ENCODE measurements at regions not wholly inside any gene's neighbourhood (a gene's known extent, or its start where the extent isn't known, plus 50 kb on each side); places are given as distances from the start of the nearest gene placed in this dataset.

DNA sequence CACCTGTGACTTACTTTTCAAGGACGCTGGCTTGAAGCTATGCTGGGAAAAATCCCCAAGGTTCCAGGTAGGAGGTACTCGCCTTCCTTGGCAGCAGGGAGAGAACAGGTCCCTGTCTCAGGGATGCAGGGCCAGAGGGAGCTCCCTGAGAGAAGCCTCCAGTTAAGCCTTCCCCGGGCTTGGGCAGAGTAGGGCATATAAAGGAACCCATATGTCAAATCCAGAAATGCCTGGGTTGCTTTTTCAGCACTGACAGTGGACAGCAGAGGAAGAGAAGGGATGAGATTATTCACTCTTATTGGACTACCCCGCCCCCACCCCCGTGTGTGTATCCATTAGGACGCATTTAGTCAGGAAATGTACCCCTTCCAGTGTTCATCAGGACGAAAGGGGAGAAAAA is 89.3 kb upstream of the TEX51 start:
- H3K9me3 ChIP-seq (ENCODE audit: insufficient read depth, low read length): no peaks in the 10 kb centered on the region
- no peak overlapping the region for H2AFZ ChIP-seq (ENCODE audit: low read depth, low read length)
- no peaks in the 10 kb centered on the region for H3K79me2 ChIP-seq (ENCODE audit: low read length)
- no peak overlapping the region for H3K27ac ChIP-seq (ENCODE audit: low read length)
- no peaks in the 10 kb centered on the region for H4K20me1 ChIP-seq (ENCODE audit: insufficient read depth, low read length)
- H3K9ac ChIP-seq (ENCODE audit: low read length): no peak overlapping the region
- H3K4me3 ChIP-seq (ENCODE audit: low read length): no peak overlapping the region
- H3K4me2 ChIP-seq (ENCODE audit: low read length): no peak overlapping the region
- no peaks in the 10 kb centered on the region for H3K27me3 ChIP-seq (ENCODE audit: low read depth, low read length)
- H3K4me1 ChIP-seq (ENCODE audit: low read length): no peaks in the 10 kb centered on the region
- TF ChIP-seq EZH2phosphoT487 (IDR thresholded peaks at IDR 0.05; ENCODE audit: low read depth) (no peak), CTCF (IDR thresholded peaks at IDR 0.05; ENCODE audit: low read depth, low read length) (no peak)
- no peaks in the 10 kb centered on the region for H3K36me3 ChIP-seq (replicated peaks; ENCODE audit: low read depth, low read length)

- H3K36me3 ChIP-seq (replicated peaks; ENCODE audit: low read depth, low read length): no peaks in the 10 kb centered on the region
- no peak overlapping the region for H3K4me3 ChIP-seq (ENCODE audit: low read length)
- H2AFZ ChIP-seq (ENCODE audit: low read depth, low read length): no peak overlapping the region
- TF ChIP-seq EZH2phosphoT487 (IDR thresholded peaks at IDR 0.05; ENCODE audit: low read depth) (no peak), CTCF (IDR thresholded peaks at IDR 0.05; ENCODE audit: low read depth, low read length) (no peak)
- H4K20me1 ChIP-seq (ENCODE audit: insufficient read depth, low read length): no peaks in the 10 kb centered on the region
- H3K9ac ChIP-seq (ENCODE audit: low read length): no peak overlapping the region
- H3K79me2 ChIP-seq (ENCODE audit: low read length): no peaks in the 10 kb centered on the region
- no peak overlapping the region for H3K4me2 ChIP-seq (ENCODE audit: low read length)
- H3K27me3 ChIP-seq (ENCODE audit: low read depth, low read length): peaks cover 6% of the 10 kb centered on the region; the same call in 1 of the 2 replicates
- no peak overlapping the region for H3K27ac ChIP-seq (ENCODE audit: low read length)
- no peaks in the 10 kb centered on the region for H3K4me1 ChIP-seq (ENCODE audit: low read length)
- no peaks in the 10 kb centered on the region for H3K9me3 ChIP-seq (ENCODE audit: insufficient read depth, low read length)
These were observed 88.7 kb upstream of the TEX51 start for GRCh38 chr2:126810001-126810400.

GRCh38 chr2:126811101-126811500 is 87.6 kb upstream of the TEX51 start:
- TF ChIP-seq EZH2phosphoT487 (IDR thresholded peaks at IDR 0.05; ENCODE audit: low read depth) (no peak), CTCF (IDR thresholded peaks at IDR 0.05; ENCODE audit: low read depth, low read length) (no peak)
- Histone ChIP-seq H3K4me1 (ENCODE audit: low read length) (no peaks in the 10 kb centered on the region), H3K79me2 (ENCODE audit: low read length) (no peaks in the 10 kb centered on the region), H3K4me3 (ENCODE audit: low read length) (no peak overlapping the region), H3K27ac (ENCODE audit: low read length) (no peak overlapping the region), H4K20me1 (ENCODE audit: insufficient read depth, low read length) (no peaks in the 10 kb centered on the region), H3K9me3 (ENCODE audit: insufficient read depth, low read length) (no peaks in the 10 kb centered on the region), H2AFZ (ENCODE audit: low read depth, low read length) (no peak overlapping the region), H3K9ac (ENCODE audit: low read length) (no peak overlapping the region), H3K36me3 (replicated peaks; ENCODE audit: low read depth, low read length) (no peaks in the 10 kb centered on the region), H3K4me2 (ENCODE audit: low read length) (no peak overlapping the region), H3K27me3 (ENCODE audit: low read depth, low read length) (peaks cover 6% of the 10 kb centered on the region; the same call in 1 of the 2 replicates)

- Histone ChIP-seq H3K4me2 (ENCODE audit: low read length) (no peak overlapping the region), H4K20me1 (ENCODE audit: insufficient read depth, low read length) (no peaks in the 10 kb centered on the region), H3K9ac (ENCODE audit: low read length) (no peak overlapping the region), H2AFZ (ENCODE audit: low read depth, low read length) (no peak overlapping the region), H3K79me2 (ENCODE audit: low read length) (no peaks in the 10 kb centered on the region), H3K27me3 (ENCODE audit: low read depth, low read length) (peaks cover 6% of the 10 kb centered on the region), H3K9me3 (ENCODE audit: insufficient read depth, low read length) (no peaks in the 10 kb centered on the region), H3K4me3 (ENCODE audit: low read length) (no peak overlapping the region), H3K27ac (ENCODE audit: low read length) (no peak overlapping the region), H3K4me1 (ENCODE audit: low read length) (no peaks in the 10 kb centered on the region), H3K36me3 (replicated peaks; ENCODE audit: low read depth, low read length) (no peaks in the 10 kb centered on the region)
- TF ChIP-seq CTCF (IDR thresholded peaks at IDR 0.05; ENCODE audit: low read depth, low read length): no peak
- no peak for TF ChIP-seq EZH2phosphoT487 (IDR thresholded peaks at IDR 0.05; ENCODE audit: low read depth)
These were observed 81.5 kb upstream of the TEX51 start for GRCh38 chr2:126817172-126817571.
